ENCODE measurements at regions not wholly inside any gene's neighbourhood (a gene's known extent, or its start where the extent isn't known, plus 50 kb on each side); places are given as distances from the start of the nearest gene placed in this dataset.

DNA sequence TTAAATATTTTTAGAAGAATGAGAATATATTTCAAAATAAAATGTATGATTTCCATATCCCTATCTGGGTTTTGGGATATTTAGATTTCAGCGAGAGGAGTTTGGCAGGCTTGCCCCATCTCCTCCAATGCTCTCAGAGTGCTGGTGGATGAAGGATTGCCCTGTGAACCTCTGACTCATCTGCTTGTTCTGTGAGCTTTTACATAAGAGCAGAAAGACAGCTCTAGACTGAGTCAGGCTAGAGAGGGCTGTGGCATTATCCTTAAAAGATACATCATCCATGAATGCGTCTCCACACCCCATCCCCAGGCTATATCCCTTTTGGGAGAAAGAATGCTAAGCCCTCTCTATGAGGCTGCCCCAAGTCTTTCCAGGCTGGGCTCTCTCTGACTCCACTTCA is 190.6 kb downstream of the TUBA3C start:
- Histone ChIP-seq H3K4me3 (replicated peaks; ENCODE audit: insufficient read depth, low read length) (no peak overlapping the region), H3K27me3 (ENCODE audit: insufficient read depth, poor library complexity, severe bottlenecking) (no peaks in the 10 kb centered on the region)

DNA sequence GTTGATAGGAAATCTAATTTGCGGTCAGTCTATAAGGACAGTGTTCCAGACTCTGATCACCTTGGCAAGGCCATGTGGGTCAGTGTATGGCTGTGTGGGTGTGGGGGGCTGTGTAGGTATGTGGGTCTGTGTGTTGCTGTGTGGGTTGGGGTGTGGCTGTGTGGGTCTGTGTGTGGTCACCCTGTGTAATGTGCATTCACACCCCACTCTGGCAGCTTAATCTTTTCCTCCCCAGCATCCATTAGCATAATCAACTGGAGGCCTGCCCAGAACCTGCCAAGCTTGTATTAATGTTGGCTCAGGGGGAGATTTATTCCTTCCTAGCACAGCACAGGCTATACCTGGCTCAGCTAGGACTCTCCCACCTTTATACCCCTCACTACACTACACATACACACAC is 203.2 kb downstream of the TUBA3C start:
- no peak for TF ChIP-seq POLR2AphosphoS5 (IDR thresholded peaks at IDR 0.05; ENCODE audit: low read depth)
- DNase-seq (ENCODE audit: low read depth in 1 of 2, low spot score in 1 of 2): no peak
- no peak overlapping the region for H3K4me3 ChIP-seq (replicated peaks; ENCODE audit: insufficient read depth, low read length)
- no peaks in the 10 kb centered on the region for H3K27me3 ChIP-seq (ENCODE audit: insufficient read depth, poor library complexity, severe bottlenecking)
- no peak overlapping the region for H3K27ac ChIP-seq (replicated peaks)

More for the DNA sequence above, 190.6 kb downstream of the TUBA3C start:
- TF ChIP-seq SPI1 (IDR thresholded peaks at IDR 0.05; ENCODE audit: borderline replicate concordance, low read depth): no peak
- TF ChIP-seq, protein P1, sequence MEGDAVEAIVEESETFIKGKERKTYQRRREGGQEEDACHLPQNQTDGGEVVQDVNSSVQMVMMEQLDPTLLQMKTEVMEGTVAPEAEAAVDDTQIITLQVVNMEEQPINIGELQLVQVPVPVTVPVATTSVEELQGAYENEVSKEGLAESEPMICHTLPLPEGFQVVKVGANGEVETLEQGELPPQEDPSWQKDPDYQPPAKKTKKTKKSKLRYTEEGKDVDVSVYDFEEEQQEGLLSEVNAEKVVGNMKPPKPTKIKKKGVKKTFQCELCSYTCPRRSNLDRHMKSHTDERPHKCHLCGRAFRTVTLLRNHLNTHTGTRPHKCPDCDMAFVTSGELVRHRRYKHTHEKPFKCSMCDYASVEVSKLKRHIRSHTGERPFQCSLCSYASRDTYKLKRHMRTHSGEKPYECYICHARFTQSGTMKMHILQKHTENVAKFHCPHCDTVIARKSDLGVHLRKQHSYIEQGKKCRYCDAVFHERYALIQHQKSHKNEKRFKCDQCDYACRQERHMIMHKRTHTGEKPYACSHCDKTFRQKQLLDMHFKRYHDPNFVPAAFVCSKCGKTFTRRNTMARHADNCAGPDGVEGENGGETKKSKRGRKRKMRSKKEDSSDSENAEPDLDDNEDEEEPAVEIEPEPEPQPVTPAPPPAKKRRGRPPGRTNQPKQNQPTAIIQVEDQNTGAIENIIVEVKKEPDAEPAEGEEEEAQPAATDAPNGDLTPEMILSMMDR (IDR thresholded peaks at IDR 0.05; ENCODE audit: insufficient read depth, low read length): no peak
- TF ChIP-seq GABPA (IDR thresholded peaks at IDR 0.05; ENCODE audit: low read depth): no peak
- TF ChIP-seq POLR2AphosphoS5 (IDR thresholded peaks at IDR 0.05; ENCODE audit: low read depth): no peak
- TF ChIP-seq, protein P2, sequence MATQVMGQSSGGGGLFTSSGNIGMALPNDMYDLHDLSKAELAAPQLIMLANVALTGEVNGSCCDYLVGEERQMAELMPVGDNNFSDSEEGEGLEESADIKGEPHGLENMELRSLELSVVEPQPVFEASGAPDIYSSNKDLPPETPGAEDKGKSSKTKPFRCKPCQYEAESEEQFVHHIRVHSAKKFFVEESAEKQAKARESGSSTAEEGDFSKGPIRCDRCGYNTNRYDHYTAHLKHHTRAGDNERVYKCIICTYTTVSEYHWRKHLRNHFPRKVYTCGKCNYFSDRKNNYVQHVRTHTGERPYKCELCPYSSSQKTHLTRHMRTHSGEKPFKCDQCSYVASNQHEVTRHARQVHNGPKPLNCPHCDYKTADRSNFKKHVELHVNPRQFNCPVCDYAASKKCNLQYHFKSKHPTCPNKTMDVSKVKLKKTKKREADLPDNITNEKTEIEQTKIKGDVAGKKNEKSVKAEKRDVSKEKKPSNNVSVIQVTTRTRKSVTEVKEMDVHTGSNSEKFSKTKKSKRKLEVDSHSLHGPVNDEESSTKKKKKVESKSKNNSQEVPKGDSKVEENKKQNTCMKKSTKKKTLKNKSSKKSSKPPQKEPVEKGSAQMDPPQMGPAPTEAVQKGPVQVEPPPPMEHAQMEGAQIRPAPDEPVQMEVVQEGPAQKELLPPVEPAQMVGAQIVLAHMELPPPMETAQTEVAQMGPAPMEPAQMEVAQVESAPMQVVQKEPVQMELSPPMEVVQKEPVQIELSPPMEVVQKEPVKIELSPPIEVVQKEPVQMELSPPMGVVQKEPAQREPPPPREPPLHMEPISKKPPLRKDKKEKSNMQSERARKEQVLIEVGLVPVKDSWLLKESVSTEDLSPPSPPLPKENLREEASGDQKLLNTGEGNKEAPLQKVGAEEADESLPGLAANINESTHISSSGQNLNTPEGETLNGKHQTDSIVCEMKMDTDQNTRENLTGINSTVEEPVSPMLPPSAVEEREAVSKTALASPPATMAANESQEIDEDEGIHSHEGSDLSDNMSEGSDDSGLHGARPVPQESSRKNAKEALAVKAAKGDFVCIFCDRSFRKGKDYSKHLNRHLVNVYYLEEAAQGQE (IDR thresholded peaks at IDR 0.05; ENCODE audit: insufficient replicate concordance, low read depth): no peak
- no peak for DNase-seq (ENCODE audit: low read depth in 1 of 2, low spot score in 1 of 2)
- H3K27ac ChIP-seq (replicated peaks): no peak overlapping the region

DNA sequence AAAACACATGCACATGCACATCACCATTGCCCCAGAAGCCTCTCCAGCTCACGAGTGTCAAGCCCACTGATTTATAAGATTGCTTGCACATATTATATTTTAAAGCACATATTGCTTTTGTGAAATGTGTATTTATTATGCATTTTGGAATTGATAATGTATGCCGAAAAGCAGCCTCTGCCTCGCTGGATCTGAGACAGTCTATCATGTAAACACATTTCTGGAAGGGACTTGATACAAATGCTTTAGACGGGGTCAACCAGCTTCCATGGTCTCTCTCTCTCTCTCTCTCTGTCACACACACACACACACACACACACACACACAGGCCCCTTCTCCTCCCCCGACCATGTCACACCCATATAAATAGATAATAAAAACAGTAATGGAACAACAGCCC is 203.8 kb downstream of the TUBA3C start:
- H3K4me3 ChIP-seq (replicated peaks; ENCODE audit: insufficient read depth, low read length): no peak overlapping the region
- TF ChIP-seq POLR2AphosphoS5 (IDR thresholded peaks at IDR 0.05; ENCODE audit: low read depth) (no peak), SPI1 (IDR thresholded peaks at IDR 0.05; ENCODE audit: borderline replicate concordance, low read depth) (no peak), GABPA (IDR thresholded peaks at IDR 0.05; ENCODE audit: low read depth) (no peak)
- TF ChIP-seq, protein P2 (IDR thresholded peaks at IDR 0.05; ENCODE audit: insufficient replicate concordance, low read depth): no peak
- TF ChIP-seq, protein P1 (IDR thresholded peaks at IDR 0.05; ENCODE audit: insufficient read depth, low read length): no peak
- DNase-seq (ENCODE audit: low read depth in 1 of 2, low spot score in 1 of 2): no peak
- no peaks in the 10 kb centered on the region for H3K27me3 ChIP-seq (ENCODE audit: insufficient read depth, poor library complexity, severe bottlenecking)
- H3K27ac ChIP-seq (replicated peaks): no peak overlapping the region

DNA sequence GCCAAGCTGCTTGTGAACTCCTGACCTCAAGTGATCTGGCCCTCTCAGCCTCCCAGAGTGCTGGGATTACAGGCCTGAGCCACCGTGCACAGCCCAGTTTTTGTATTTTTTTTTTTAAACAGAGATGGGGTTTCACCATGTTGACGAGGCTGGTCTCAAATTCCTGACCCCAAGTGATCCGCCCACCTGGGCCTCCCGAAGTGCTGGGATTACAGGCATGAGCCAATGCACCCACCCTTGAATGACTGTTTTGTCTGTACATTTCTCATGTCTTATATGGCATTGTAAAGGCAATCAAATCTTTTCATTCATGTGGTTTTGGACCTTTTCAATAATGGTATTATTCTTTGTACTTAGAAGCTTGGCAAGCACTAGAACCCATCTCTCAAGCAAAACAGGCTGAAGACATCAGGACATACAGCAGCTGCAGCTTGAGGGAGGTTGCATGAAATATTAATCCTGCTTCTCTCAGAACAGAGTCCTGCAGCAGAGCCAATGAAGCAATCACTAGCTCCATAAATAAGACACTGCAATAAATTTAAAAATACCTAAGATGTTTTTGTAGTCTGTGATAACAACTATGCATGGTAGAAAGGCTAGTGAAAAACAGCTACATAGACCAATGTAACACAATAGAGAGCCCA is 209.9 kb downstream of the TUBA3C start:
- DNase-seq (ENCODE audit: low read depth in 1 of 2, low spot score in 1 of 2): no peak
- H3K27ac ChIP-seq (replicated peaks): no peak overlapping the region
- TF ChIP-seq, protein P1 (IDR thresholded peaks at IDR 0.05; ENCODE audit: insufficient read depth, low read length): no peak
- no peaks in the 10 kb centered on the region for H3K27me3 ChIP-seq (ENCODE audit: insufficient read depth, poor library complexity, severe bottlenecking)
- H3K4me3 ChIP-seq (replicated peaks; ENCODE audit: insufficient read depth, low read length): no peak overlapping the region
